Naive thymus-derived CD4-positive, alpha-beta T cell (primary cell): ENCODE measurements at regions not wholly inside any gene's neighbourhood (a gene's known extent, or its start where the extent isn't known, plus 50 kb on each side); places are given as distances from the start of the nearest gene placed in this dataset.

Experiments used
- ATAC-seq: fragments of 150-1000 bp; cut with Tn5 transposase; 2 replicates; pipeline ENCODE4 v1.10.0; 2021; ENCODE audit warnings: mild to moderate bottlenecking, moderate library complexity
- CTCF ChIA-PET: fragments of 350-600 bp; sonication (Branson Sonifier 250); formaldehyde crosslinking; loops from one replicate; lab custom pipeline; 2021; ENCODE audit warnings: antibody characterized with exemption; lab: Charles Lee
- POLR2A ChIA-PET: fragments of 350-600 bp; sonication (Branson Sonifier 250); formaldehyde crosslinking; loops from one replicate; lab custom pipeline; 2021; ENCODE audit warnings: antibody characterized with exemption, inconsistent platforms; lab: Charles Lee
- DNase-seq, 9 donors: peaks; one replicate each; pipeline versions ENCODE4 v3.0.0 to v3.0.0-alpha.2; 2020 to 2022; ENCODE audit warnings: mixed read lengths in 1 of 9
- H3K27ac ChIP-seq: one replicate; pipeline ENCODE4 v1.7.0; 2013; ENCODE audit warnings: mild to moderate bottlenecking, low read depth, low read length, moderate library complexity
- H3K27me3 ChIP-seq, 2 donors: one replicate each; pipeline ENCODE4 v1.7.0; 2013; ENCODE audit warnings: low read length in 2 of 2, mild to moderate bottlenecking in 2 of 2, moderate library complexity in 2 of 2; ENCODE audit not compliant: control insufficient read depth in 2 of 2, insufficient read depth in 2 of 2
- H3K36me3 ChIP-seq, 3 experiments: 1 replicate in 2 of 3; 2 replicates in 1 of 3; pipeline ENCODE4 v1.7.0; 2013; ENCODE audit warnings: low read length in 3 of 3, mild to moderate bottlenecking in 3 of 3, moderate library complexity in 1 of 3; ENCODE audit not compliant: insufficient read depth in 3 of 3, control insufficient read depth in 2 of 3
- H3K4me1 ChIP-seq, 2 donors: one replicate each; pipeline ENCODE4 v1.7.0; 2013; ENCODE audit warnings: low read length in 2 of 2, mild to moderate bottlenecking in 2 of 2, moderate library complexity in 1 of 2; ENCODE audit not compliant: control insufficient read depth in 2 of 2, insufficient read depth in 2 of 2
- H3K4me3 ChIP-seq: 2 replicates; pipeline ENCODE4 v1.7.0; 2013; ENCODE audit warnings: mild to moderate bottlenecking, low read length
- H3K9me3 ChIP-seq, 3 experiments: 1 replicate in 2 of 3; 2 replicates in 1 of 3; pipeline ENCODE4 v1.7.0; 2013; ENCODE audit warnings: low read length in 3 of 3; ENCODE audit not compliant: control insufficient read depth in 2 of 3
- H3K27ac Mint-ChIP-seq, 9 donors: one replicate each; pipeline ENCODE4 v1.8.0; 2020 to 2022; ENCODE audit warnings: mixed read lengths in 9 of 9, mild to moderate bottlenecking in 8 of 9, moderate library complexity in 5 of 9, inconsistent platforms in 2 of 9
- H3K27me3 Mint-ChIP-seq, 5 donors: one replicate each; pipeline ENCODE4 v1.8.0; 2021 to 2022; ENCODE audit warnings: mixed read lengths in 5 of 5, mild to moderate bottlenecking in 1 of 5
- H3K36me3 Mint-ChIP-seq, 5 donors: one replicate each; pipeline ENCODE4 v1.8.0; 2020 to 2022; ENCODE audit warnings: mixed read lengths in 5 of 5, mild to moderate bottlenecking in 3 of 5, inconsistent platforms in 1 of 5
- H3K4me1 Mint-ChIP-seq, 7 donors: one replicate each; pipeline ENCODE4 v1.8.0; 2020 to 2022; ENCODE audit warnings: mixed read lengths in 7 of 7, mild to moderate bottlenecking in 3 of 7, inconsistent platforms in 1 of 7
- H3K4me3 Mint-ChIP-seq, 10 donors: one replicate each; pipeline ENCODE4 v1.8.0; 2020 to 2022; ENCODE audit warnings: mild to moderate bottlenecking in 10 of 10, mixed read lengths in 10 of 10, moderate library complexity in 6 of 10, inconsistent platforms in 2 of 10
- H3K9me3 Mint-ChIP-seq, 11 donors: one replicate each; pipeline ENCODE4 v1.8.0; 2020 to 2022; ENCODE audit warnings: mixed read lengths in 11 of 11, mild to moderate bottlenecking in 4 of 11, inconsistent platforms in 1 of 11, moderate library complexity in 1 of 11
- intact Hi-C, 2 donors: fragments of 100-400 bp; cut with micrococcal nuclease; formaldehyde crosslinking; loops; one replicate each; pipeline ENCODE4 v1.15.1; 2023

GRCh38 chr2:20521682-20522189 is 74.9 kb downstream of the RHOB start:
- peaks cover 0 to 5% (median 0%) of the 10 kb centered on the region in 7 donors for H3K4me1 Mint-ChIP-seq
- Histone ChIP-seq H3K9me3 (no peaks in the 10 kb centered on the region), H3K27me3 (no peaks in the 10 kb centered on the region), H3K4me1 (no peaks in the 10 kb centered on the region), H3K27ac (no peak overlapping the region), H3K36me3 (no peaks in the 10 kb centered on the region), H3K4me3 (no peak overlapping the region)
- DNase-seq (no peak), ATAC-seq (no peak)
- intact Hi-C loops, result no loop called here
- POLR2A ChIA-PET, result no interaction called here
- H3K36me3 Mint-ChIP-seq, result no peaks in the 10 kb centered on the region
- no peak overlapping the region for H3K4me3 Mint-ChIP-seq
- H3K9me3 Mint-ChIP-seq, result no peaks in the 10 kb centered on the region
- H3K27ac Mint-ChIP-seq, result no peak overlapping the region
- peaks cover 0 to 5% (median 4%) of the 10 kb centered on the region in 5 donors for H3K27me3 Mint-ChIP-seq
- CTCF ChIA-PET, result no interaction called here

- Histone ChIP-seq H3K27me3 (no peaks in the 10 kb centered on the region), H3K36me3 (no peaks in the 10 kb centered on the region), H3K4me3 (no peak overlapping the region), H3K4me1 (no peaks in the 10 kb centered on the region), H3K27ac (no peak overlapping the region), H3K9me3 (no peaks in the 10 kb centered on the region)
- H3K27ac Mint-ChIP-seq, result peak overlapping the region in 1 of 9 donors; percentile 4
- ATAC-seq, result no peak
- no peak overlapping the region for H3K4me3 Mint-ChIP-seq
- H3K36me3 Mint-ChIP-seq, result no peaks in the 10 kb centered on the region
- CTCF ChIA-PET, result interaction anchor here (0.7 kb wide), 1 partner anchor 55 kb away, joined by 3 read pairs; no protein-coding TSS in a partner anchor
- no peak for DNase-seq
- H3K4me1 Mint-ChIP-seq, result peaks cover 0 to 7% (median 0%) of the 10 kb centered on the region in 7 donors
- H3K9me3 Mint-ChIP-seq, result no peaks in the 10 kb centered on the region
- intact Hi-C loops, result no loop called here
- POLR2A ChIA-PET, result no interaction called here
- peaks cover 0 to 5% (median 4%) of the 10 kb centered on the region in 5 donors for H3K27me3 Mint-ChIP-seq
Observed at GRCh38 chr2:20523073-20523798, 76.4 kb downstream of the RHOB start.

GRCh38 chr2:20523799-20524187 is 76.9 kb downstream of the RHOB start:
- no peak for ATAC-seq
- H3K27me3 Mint-ChIP-seq, result peaks cover 0 to 5% (median 4%) of the 10 kb centered on the region in 5 donors
- Histone ChIP-seq H3K4me1 (no peaks in the 10 kb centered on the region), H3K27me3 (no peaks in the 10 kb centered on the region), H3K27ac (no peak overlapping the region), H3K36me3 (no peaks in the 10 kb centered on the region), H3K9me3 (no peaks in the 10 kb centered on the region), H3K4me3 (no peak overlapping the region)
- intact Hi-C loops, result no loop called here
- no peak overlapping the region for H3K27ac Mint-ChIP-seq
- DNase-seq, result no peak
- ChIA-PET CTCF (no interaction called here), POLR2A (no interaction called here)
- no peaks in the 10 kb centered on the region for H3K9me3 Mint-ChIP-seq
- H3K4me1 Mint-ChIP-seq, result peaks cover 0 to 7% (median 0%) of the 10 kb centered on the region in 7 donors
- H3K36me3 Mint-ChIP-seq, result no peaks in the 10 kb centered on the region
- H3K4me3 Mint-ChIP-seq, result no peak overlapping the region

GRCh38 chr2:20524412-20525040 is 77.7 kb downstream of the RHOB start:
- H3K9me3 ChIP-seq, result no peaks in the 10 kb centered on the region
- H3K27me3 ChIP-seq, result no peaks in the 10 kb centered on the region
- ChIA-PET CTCF (no interaction called here), POLR2A (no interaction called here)
- no peak overlapping the region for H3K27ac ChIP-seq
- intact Hi-C loops, result no loop called here
- H3K4me1 Mint-ChIP-seq, result peaks cover 0 to 7% (median 0%) of the 10 kb centered on the region in 7 donors
- no peaks in the 10 kb centered on the region for H3K36me3 ChIP-seq
- H3K27me3 Mint-ChIP-seq, result peaks cover 0 to 5% (median 4%) of the 10 kb centered on the region in 5 donors
- no peaks in the 10 kb centered on the region for H3K4me1 ChIP-seq
- DNase-seq (no peak), ATAC-seq (no peak)
- no peaks in the 10 kb centered on the region for H3K9me3 Mint-ChIP-seq
- no peak overlapping the region for H3K4me3 ChIP-seq
- H3K4me3 Mint-ChIP-seq, result peak overlapping the region in 1 of 10 donors; percentile 40
- H3K27ac Mint-ChIP-seq, result no peak overlapping the region
- no peaks in the 10 kb centered on the region for H3K36me3 Mint-ChIP-seq

- H3K4me3 Mint-ChIP-seq, result peak overlapping the region in 1 of 10 donors; percentile 40
- H3K36me3 Mint-ChIP-seq, result no peaks in the 10 kb centered on the region
- Histone ChIP-seq H3K4me1 (no peaks in the 10 kb centered on the region), H3K27me3 (no peaks in the 10 kb centered on the region), H3K27ac (no peak overlapping the region), H3K9me3 (no peaks in the 10 kb centered on the region), H3K4me3 (no peak overlapping the region), H3K36me3 (no peaks in the 10 kb centered on the region)
- intact Hi-C loops, result no loop called here
- DNase-seq (no peak), ATAC-seq (no peak)
- CTCF ChIA-PET, result no interaction called here
- POLR2A ChIA-PET, result no interaction called here
- H3K27ac Mint-ChIP-seq, result no peak overlapping the region
- peaks cover 0 to 5% (median 4%) of the 10 kb centered on the region in 5 donors for H3K27me3 Mint-ChIP-seq
- peaks cover 0 to 7% (median 0%) of the 10 kb centered on the region in 7 donors for H3K4me1 Mint-ChIP-seq
- no peaks in the 10 kb centered on the region for H3K9me3 Mint-ChIP-seq
Observed at GRCh38 chr2:20525041-20526035, 78.5 kb downstream of the RHOB start.

- Histone ChIP-seq H3K27ac (no peak overlapping the region), H3K36me3 (no peaks in the 10 kb centered on the region), H3K27me3 (no peaks in the 10 kb centered on the region), H3K9me3 (no peaks in the 10 kb centered on the region), H3K4me1 (no peaks in the 10 kb centered on the region), H3K4me3 (no peak overlapping the region)
- Mint-ChIP-seq H3K36me3 (no peaks in the 10 kb centered on the region), H3K4me3 (no peak overlapping the region), H3K4me1 (peaks cover 0 to 7% (median 0%) of the 10 kb centered on the region in 7 donors), H3K27ac (no peak overlapping the region), H3K27me3 (peaks cover 0 to 5% (median 4%) of the 10 kb centered on the region in 5 donors), H3K9me3 (no peaks in the 10 kb centered on the region)
- POLR2A ChIA-PET, result no interaction called here
- intact Hi-C loops, result no loop called here
- CTCF ChIA-PET, result no interaction called here
- no peak for DNase-seq
- ATAC-seq, result no peak
Observed at GRCh38 chr2:20526160-20526559, 79.3 kb downstream of the RHOB start.
